Middle frontal gyrus (tissue), 1 donor: ENCODE measurements at regions not wholly inside any gene's neighbourhood (a gene's known extent, or its start where the extent isn't known, plus 50 kb on each side); places are given as distances from the start of the nearest gene placed in this dataset.

ENCODE experiments used
- DNase-seq: peaks from one replicate; pipeline ENCODE4 v3.0.0-alpha.2; 2015; ENCODE audit warnings: low spot score; ENCODE audit errors: extremely low spot score

DNA sequence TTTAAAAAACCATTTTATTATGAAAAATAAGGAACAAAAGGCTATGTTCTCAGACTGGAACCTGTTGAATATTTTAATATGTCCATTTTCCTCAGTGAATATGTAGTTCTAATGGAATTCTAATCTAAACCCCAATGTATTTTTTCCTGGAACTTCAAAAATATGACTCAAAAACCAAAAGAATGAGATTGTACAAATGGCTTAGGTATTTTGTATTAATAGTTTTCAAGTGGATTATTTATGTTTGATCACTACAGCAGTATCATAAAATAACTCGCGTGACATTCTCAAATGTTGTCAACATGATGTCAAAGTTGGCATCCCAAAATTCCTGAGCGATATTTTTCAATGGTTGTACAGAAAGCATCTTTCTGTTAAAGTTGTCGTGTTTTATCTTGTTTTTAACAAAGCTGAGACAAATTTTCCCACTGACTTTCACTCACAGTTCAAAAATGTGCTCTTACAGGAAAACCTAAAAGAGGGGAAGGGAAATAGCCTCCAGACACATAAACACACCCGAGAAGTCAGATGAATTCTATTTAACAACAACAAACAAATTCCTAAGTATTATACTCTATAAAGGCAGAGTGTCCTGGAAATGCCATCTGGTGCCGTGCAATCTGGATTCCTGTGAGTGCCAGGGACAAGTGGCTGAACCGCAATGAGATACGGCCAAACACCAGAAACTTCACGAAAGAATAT lies 68.1 kb upstream of the TAS2R1 start:
- DNase-seq = no peak

DNA sequence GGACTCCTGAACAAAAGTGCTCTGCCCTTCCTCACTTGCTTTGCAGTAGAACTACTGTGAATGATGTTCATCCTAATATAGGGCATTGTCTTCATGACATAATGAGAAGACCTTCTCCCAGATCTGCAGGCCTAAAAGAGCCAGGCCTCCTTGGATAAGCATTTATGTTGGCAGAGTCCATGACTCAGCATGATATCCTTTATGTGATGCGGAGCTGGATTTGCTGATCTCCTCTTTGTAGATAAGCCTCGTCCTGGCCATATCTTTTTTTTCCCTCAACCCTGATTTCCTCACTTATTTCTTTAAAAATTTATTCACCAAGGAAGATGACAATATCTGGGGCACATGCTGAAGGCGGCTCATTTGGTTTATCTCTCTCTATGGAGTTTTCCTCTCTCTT lies 62.4 kb upstream of the TAS2R1 start:
- DNase-seq = no peak

DNA sequence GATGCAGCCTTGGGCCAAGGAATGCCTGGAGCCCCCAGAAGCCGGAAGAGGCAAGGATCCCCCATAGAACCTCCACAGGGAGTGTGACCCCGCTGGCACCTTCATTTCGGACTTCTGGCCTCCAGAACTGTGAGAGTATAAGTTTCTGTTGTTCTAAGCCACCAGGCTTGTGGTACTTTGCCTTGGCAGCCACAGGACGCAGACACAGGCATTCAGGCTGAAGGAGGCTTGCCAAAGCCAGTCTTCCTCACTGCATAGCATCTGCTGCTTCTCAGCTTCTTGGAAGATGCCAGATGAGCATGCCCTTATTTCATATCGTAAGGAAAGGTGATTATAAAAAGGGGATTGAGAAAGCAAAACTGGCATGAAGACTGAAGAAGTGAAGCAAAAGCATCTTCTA lies 61.1 kb upstream of the TAS2R1 start:
- DNase-seq = no peak

DNA sequence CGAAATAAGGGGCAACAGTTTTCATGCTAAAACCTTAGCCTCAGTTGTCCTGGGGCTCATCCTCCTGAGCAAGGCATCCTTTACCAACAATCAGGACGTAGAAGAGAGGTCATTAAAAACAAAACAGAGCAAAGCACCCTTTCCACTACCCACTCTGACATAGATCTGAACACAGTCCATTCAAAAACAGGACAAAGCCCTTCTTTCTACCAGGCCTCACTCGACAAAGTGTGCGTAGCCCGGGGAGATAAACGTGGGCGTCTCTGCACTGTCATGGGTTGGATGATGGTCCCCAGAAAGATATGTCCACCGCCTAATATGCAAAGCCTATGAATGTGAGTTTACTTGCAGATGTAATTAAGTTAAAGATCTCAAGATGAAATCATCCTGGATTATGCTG lies 60.6 kb upstream of the TAS2R1 start:
- DNase-seq = no peak

DNA sequence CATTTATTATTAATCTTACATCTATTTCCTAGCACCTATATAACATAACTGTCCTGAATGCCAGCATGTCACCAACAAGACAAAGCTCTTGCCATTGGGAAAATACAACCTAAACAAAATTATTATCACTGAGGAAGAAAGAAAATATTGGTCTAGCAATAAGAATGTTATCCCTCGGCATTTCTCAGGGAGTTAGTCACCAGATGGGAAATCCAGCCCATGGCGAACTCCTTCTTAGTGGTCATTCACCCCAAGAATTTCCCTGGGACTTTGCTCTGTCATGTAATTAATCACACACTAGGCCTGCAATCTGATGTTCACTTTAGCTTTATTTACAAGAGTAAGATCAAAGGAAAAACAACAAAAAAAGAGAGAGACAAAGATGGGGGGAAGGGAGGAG lies 56.1 kb upstream of the TAS2R1 start:
- DNase-seq = no peak

DNA sequence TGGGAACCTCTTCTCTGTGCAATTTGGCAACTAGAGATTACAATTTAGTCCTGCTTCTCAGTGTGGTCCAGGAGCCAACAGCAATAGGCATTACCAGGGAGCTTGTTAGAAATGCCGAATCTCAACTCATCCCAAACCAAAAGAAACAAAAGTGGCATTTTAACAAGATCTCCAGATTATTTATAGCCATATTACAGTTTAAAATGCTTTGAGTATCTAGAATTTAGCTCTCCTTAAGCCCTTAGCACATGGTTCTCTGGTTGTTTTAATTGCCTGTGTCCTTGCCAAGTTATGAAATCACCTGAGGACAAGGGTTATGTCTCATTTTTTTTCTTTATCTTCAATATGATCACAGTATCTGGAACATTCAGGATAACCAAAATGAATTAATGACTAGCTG lies 51.6 kb upstream of the TAS2R1 start:
- no peak for DNase-seq
